Prostate gland (tissue), 2 donors: ENCODE measurements at regions not wholly inside any gene's neighbourhood (a gene's known extent, or its start where the extent isn't known, plus 50 kb on each side); places are given as distances from the start of the nearest gene placed in this dataset.

Source experiments
- POLR2AphosphoS5 ChIP-seq: sonication (generic); formaldehyde crosslinking; IDR thresholded peaks from one replicate; pipeline ENCODE4 v1.6.1; 2017; ENCODE audit warnings: antibody characterized with exemption
- TF ChIP-seq, protein P1 (sequence below), 4 experiments: fragments of 200-600 bp in 2 of 4; fragments of 450-650 bp in 2 of 4; sonication (generic) in 2 of 4; IDR thresholded peaks; 1 replicate in 3 of 4; 2 replicates in 1 of 4; pipeline ENCODE4 v1.5.1; 2016 to 2019; ENCODE audit warnings: antibody characterized with exemption in 4 of 4, mild to moderate bottlenecking in 2 of 4, moderate library complexity in 2 of 4

DNA sequence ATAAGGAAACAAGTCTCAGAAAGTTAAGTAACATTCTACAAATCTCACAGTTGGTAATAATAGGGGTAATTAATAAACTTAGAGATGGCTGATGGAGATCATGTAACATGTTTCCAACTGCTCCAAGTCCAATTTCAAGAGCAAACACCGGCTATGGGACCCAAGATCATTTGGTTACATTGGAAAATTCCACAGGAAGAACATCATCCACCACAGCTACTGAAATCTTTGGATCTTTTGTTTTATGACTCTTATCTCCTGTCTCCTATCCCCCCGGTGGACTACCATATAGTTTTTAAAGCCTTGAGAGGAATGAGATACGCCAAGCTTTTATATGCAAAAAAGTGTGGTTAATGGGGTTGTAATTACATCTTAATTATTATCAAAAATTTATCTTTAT, 216.1 kb downstream of the WNT5A start:
- no peak for TF ChIP-seq POLR2AphosphoS5
- TF ChIP-seq, protein P1, sequence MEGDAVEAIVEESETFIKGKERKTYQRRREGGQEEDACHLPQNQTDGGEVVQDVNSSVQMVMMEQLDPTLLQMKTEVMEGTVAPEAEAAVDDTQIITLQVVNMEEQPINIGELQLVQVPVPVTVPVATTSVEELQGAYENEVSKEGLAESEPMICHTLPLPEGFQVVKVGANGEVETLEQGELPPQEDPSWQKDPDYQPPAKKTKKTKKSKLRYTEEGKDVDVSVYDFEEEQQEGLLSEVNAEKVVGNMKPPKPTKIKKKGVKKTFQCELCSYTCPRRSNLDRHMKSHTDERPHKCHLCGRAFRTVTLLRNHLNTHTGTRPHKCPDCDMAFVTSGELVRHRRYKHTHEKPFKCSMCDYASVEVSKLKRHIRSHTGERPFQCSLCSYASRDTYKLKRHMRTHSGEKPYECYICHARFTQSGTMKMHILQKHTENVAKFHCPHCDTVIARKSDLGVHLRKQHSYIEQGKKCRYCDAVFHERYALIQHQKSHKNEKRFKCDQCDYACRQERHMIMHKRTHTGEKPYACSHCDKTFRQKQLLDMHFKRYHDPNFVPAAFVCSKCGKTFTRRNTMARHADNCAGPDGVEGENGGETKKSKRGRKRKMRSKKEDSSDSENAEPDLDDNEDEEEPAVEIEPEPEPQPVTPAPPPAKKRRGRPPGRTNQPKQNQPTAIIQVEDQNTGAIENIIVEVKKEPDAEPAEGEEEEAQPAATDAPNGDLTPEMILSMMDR (IDR thresholded peaks at IDR 0.05) = no peak
